Kidney (tissue), 13 donors: ENCODE measurements at regions not wholly inside any gene's neighbourhood (a gene's known extent, or its start where the extent isn't known, plus 50 kb on each side); places are given as distances from the start of the nearest gene placed in this dataset.
A peak's percentile ranks its signal among the peaks of the same experiment; 100 is the strongest.
"Not testable (repeated sequence)": the region's sequence is repeated elsewhere in the genome, so short reads cannot be mapped to it uniquely, and the experiment has no call there.

Experiments used
- DNase-seq, 5 donors: peaks; one replicate each; pipeline ENCODE4 v3.0.0-alpha.2; 2013 to 2020
- FAIRE-seq: peaks from 2 replicates; lab custom pipeline; 2012; peaks lifted over from hg19 to GRCh38; lab: Jason Lieb, UNC
- H3K27ac ChIP-seq, 2 donors: one replicate each; pipeline ENCODE4 v1.7.0; 2013; ENCODE audit warnings: low read depth in 2 of 2, low read length in 2 of 2, inconsistent platforms in 1 of 2
- H3K27me3 ChIP-seq: one replicate; pipeline ENCODE4 v1.7.1; 2013; ENCODE audit warnings: low read length, inconsistent platforms; ENCODE audit not compliant: control insufficient read depth, insufficient read depth
- H3K36me3 ChIP-seq, 3 donors: one replicate each; pipeline versions ENCODE4 v1.7.0 to v1.7.1; 2013; ENCODE audit warnings: low read length in 3 of 3, control low read depth in 1 of 3, inconsistent platforms in 1 of 3; ENCODE audit not compliant: insufficient read depth in 3 of 3, control insufficient read depth in 2 of 3
- H3K4me1 ChIP-seq, 3 donors: one replicate each; pipeline versions ENCODE4 v1.7.0 to v1.7.1; 2013; ENCODE audit warnings: low read length in 3 of 3, inconsistent platforms in 1 of 3, low read depth in 1 of 3; ENCODE audit not compliant: control insufficient read depth in 2 of 3, insufficient read depth in 2 of 3
- H3K4me3 ChIP-seq, 3 donors: one replicate each; pipeline versions ENCODE4 v1.7.0 to v1.8.1; 2013; ENCODE audit warnings: low read length in 3 of 3, control low read depth in 1 of 3, inconsistent platforms in 1 of 3
- H3K9ac ChIP-seq, 3 donors: one replicate each; pipeline versions ENCODE4 v1.7.0 to v1.7.1; 2013; ENCODE audit warnings: low read length in 3 of 3, control low read depth in 1 of 3, inconsistent platforms in 1 of 3
- H3K9me3 ChIP-seq, 3 donors: one replicate each; pipeline versions ENCODE4 v1.7.0 to v1.7.1; 2013; ENCODE audit warnings: low read length in 3 of 3, control low read depth in 1 of 3, inconsistent platforms in 1 of 3; ENCODE audit not compliant: control insufficient read depth in 2 of 3, insufficient read depth in 1 of 3
- intact Hi-C: fragments of 100-400 bp; cut with DNase I; formaldehyde crosslinking; loops from one replicate; pipeline ENCODE4 v1.11.1; 2022
- TF ChIP-seq, protein P1 (sequence below): IDR thresholded peaks from 3 replicates; pipeline ENCODE4 v1.5.1; 2012; ENCODE audit warnings: mild to moderate bottlenecking, moderate library complexity, borderline replicate concordance; ENCODE audit not compliant: insufficient read depth; ENCODE audit errors: extremely low read depth
- donor health status: control.
- donor health status: control.
- donor health status: control.
- donor health status: control.
- donor health status: control.
- donor health status: DM: yes; HTN: yes; CAD: no.
- donor health status: Normal renal cell carcinoma (clear cell type).

DNA sequence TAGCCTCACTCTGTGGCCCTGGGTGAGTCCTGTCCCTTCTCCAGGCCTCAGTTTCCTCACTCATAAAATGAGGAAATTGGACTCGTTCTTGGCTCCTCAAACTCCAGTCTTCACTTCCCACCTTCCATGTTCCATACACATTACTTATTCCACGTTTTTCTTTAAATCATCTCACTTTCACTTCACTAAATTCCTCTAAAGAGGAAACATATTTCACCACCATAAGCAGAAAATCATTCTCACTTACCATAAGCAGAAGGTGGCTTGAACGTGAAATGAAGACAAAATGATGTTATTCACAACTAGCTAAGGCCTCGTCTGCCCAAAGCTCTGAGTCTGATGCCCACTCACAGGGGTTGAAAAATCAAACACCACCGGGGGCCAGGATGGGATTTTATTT, 278.3 kb downstream of the ADGRD1 start:
- DNase-seq (no peak), FAIRE-seq (no peak)
- no peak overlapping the region for H3K27ac ChIP-seq
- H3K36me3 ChIP-seq = no peaks in the 10 kb centered on the region
- no peaks in the 10 kb centered on the region for H3K4me1 ChIP-seq
- no peak overlapping the region for H3K4me3 ChIP-seq
- TF ChIP-seq, protein P1, sequence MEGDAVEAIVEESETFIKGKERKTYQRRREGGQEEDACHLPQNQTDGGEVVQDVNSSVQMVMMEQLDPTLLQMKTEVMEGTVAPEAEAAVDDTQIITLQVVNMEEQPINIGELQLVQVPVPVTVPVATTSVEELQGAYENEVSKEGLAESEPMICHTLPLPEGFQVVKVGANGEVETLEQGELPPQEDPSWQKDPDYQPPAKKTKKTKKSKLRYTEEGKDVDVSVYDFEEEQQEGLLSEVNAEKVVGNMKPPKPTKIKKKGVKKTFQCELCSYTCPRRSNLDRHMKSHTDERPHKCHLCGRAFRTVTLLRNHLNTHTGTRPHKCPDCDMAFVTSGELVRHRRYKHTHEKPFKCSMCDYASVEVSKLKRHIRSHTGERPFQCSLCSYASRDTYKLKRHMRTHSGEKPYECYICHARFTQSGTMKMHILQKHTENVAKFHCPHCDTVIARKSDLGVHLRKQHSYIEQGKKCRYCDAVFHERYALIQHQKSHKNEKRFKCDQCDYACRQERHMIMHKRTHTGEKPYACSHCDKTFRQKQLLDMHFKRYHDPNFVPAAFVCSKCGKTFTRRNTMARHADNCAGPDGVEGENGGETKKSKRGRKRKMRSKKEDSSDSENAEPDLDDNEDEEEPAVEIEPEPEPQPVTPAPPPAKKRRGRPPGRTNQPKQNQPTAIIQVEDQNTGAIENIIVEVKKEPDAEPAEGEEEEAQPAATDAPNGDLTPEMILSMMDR = no peak
- H3K9me3 ChIP-seq = no peaks in the 10 kb centered on the region
- no peak overlapping the region for H3K9ac ChIP-seq
- no peaks in the 10 kb centered on the region for H3K27me3 ChIP-seq
- intact Hi-C loops = no loop called here

DNA sequence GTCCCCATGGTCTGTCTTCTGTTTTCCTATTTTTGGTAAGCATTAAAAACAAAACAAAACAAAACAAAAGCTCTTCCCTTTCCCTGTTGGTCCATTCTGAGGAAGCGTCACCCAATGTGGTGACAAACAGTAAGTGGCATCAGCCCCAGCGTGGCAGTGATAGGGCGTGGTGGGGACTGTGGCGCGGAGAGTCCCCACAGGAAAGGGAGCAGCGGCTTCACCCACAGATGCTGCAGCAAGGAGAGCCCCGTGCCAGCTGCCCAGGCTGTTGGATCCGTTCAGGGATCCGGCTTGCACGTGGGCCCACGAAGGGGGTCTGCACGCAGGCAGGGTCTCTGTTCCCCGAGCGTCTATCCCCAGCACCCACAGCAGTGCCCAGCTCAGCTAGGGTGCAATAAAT, 279.2 kb downstream of the ADGRD1 start:
- H3K27ac ChIP-seq, H3K4me3 ChIP-seq, H3K4me1 ChIP-seq, H3K27me3 ChIP-seq, FAIRE-seq, intact Hi-C loops, H3K9me3 ChIP-seq, H3K36me3 ChIP-seq, H3K9ac ChIP-seq: not testable (repeated sequence)
- peak in 1 of 5 donors; percentile 36 for DNase-seq

DNA sequence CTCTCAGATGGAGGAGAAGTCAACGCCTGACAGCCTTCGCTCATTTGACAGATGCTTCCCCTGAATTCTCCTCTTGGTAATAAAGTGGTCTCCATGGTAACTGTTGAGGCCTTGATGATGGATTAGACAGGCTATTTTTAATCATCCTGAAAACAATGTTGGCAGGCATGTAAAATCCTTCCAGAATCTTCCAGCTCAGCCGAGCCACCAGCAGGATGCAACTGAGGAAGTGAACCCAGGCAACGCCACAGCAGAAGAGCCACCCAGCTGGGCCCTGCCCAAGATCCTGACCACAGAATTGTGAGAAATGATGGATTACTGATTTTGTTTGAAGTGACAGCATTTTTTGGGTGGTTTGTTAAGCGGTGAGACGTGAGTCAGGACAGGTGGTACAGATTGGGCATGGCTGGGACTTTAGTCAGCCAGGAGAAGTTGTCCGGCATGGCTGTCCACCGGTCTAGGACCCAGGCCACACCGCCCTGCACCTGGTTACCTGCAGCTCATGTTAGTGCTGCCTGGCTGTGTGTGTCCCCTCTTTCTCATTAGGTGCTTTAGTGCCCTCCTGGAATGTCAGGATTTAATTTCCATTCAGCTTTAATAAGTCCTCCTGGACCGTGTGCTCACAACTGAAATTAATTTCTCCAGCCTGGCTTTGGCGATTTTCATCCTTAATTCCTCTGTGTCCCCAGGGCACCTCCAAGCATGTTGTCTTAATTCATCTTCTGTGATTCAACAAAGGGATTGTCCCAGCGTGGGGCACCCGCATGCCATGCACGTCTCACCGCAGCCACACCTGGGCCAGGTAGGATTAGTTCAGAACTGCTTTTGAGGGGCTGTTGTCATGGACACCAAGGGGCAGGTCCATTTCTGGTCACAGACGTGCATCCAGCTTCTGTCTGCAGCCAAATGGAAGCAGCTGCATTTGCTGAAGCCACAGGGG, 280.4 kb downstream of the ADGRD1 start:
- FAIRE-seq = not testable (repeated sequence)
- peak overlapping the region in 1 of 2 donors; percentile 30 for H3K27ac ChIP-seq

DNA sequence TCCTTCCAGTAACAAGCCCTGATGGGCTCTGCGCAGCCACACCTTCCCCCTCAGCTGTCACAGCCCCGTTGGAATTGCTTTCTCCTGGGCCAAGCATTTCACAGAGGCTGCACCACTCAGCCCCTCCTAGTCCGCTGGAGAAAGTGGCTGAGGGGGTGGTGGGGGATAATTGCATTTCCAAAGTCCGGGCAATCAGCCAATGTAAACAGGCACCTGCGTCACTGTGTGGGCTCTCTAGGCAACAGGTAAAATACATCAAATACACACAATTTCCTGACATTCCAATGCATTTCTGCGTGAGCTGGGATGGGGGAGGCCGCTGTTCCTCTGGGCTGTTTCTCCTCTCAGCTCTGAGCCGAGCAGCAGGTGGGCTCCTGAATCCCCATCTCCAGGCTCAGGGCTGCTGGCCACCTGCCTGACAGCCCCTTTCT, 281.1 kb downstream of the ADGRD1 start:
- H3K27ac ChIP-seq, intact Hi-C loops, H3K36me3 ChIP-seq, H3K9ac ChIP-seq, H3K4me3 ChIP-seq, H3K9me3 ChIP-seq, H3K27me3 ChIP-seq, H3K4me1 ChIP-seq: not testable (repeated sequence)
- DNase-seq (peak in 1 of 5 donors; percentile 74), FAIRE-seq (peak; percentile 11)

More for the DNA sequence above, 280.4 kb downstream of the ADGRD1 start:
- H3K9me3 ChIP-seq, H3K36me3 ChIP-seq, H3K9ac ChIP-seq, H3K4me3 ChIP-seq, H3K27me3 ChIP-seq, H3K4me1 ChIP-seq, intact Hi-C loops: not testable (repeated sequence)
- peak in 1 of 5 donors; percentile 59 for DNase-seq

DNA sequence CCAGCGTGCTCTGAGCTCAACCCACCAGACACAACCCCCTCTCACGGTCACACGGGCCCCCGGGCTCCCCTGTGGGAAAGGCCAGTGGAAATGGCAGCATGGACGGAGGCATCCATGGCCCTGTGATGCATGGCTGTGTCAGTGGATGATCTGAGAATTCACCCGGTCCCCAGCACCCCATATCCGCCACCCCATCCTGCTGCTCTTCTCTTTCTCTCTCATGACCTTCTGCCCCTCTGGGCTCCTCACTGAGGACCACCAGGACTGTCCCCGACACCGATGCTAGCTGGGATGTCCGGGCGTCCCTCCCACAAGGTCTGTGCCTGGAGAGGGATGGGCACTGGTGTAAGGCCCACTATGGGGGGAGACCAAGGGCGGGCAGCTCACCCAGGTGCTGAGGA, 282.2 kb downstream of the ADGRD1 start:
- DNase-seq = peak in 1 of 5 donors; percentile 65
- H3K9me3 ChIP-seq = no peaks in the 10 kb centered on the region

More for the DNA sequence above, 282.2 kb downstream of the ADGRD1 start:
- no peak overlapping the region for H3K4me3 ChIP-seq
- no peak overlapping the region for H3K27ac ChIP-seq
- no peaks in the 10 kb centered on the region for H3K36me3 ChIP-seq
- H3K4me1 ChIP-seq = no peaks in the 10 kb centered on the region
- no peak for FAIRE-seq
- H3K27me3 ChIP-seq = no peaks in the 10 kb centered on the region
- intact Hi-C loops = no loop called here
- TF ChIP-seq, protein P1 = no peak
- H3K9ac ChIP-seq = no peak overlapping the region
